ENCODE measurements at regions not wholly inside any gene's neighbourhood (a gene's known extent, or its start where the extent isn't known, plus 50 kb on each side); places are given as distances from the start of the nearest gene placed in this dataset.

DNA sequence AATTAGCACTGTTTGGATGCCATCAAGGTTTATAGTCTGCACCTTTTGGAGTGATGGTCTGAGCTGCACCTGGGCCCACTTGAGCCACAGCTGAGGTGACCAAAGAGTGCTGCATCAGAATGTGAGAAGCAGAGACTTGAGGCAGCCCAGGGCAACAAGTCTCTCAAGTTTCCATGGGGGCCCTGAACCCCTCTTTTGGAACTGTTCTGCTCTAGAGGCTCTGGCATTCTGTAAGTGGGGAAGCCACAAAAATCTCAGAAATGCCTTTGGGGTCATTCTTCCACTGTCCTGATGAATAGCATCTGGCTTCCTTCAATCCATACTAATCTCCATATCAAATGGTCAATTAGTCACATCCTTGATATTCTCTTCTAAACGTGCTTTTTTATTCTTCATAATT lies 298.4 kb upstream of the MAOA start:
- TF ChIP-seq, protein P1, sequence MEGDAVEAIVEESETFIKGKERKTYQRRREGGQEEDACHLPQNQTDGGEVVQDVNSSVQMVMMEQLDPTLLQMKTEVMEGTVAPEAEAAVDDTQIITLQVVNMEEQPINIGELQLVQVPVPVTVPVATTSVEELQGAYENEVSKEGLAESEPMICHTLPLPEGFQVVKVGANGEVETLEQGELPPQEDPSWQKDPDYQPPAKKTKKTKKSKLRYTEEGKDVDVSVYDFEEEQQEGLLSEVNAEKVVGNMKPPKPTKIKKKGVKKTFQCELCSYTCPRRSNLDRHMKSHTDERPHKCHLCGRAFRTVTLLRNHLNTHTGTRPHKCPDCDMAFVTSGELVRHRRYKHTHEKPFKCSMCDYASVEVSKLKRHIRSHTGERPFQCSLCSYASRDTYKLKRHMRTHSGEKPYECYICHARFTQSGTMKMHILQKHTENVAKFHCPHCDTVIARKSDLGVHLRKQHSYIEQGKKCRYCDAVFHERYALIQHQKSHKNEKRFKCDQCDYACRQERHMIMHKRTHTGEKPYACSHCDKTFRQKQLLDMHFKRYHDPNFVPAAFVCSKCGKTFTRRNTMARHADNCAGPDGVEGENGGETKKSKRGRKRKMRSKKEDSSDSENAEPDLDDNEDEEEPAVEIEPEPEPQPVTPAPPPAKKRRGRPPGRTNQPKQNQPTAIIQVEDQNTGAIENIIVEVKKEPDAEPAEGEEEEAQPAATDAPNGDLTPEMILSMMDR (IDR thresholded peaks at IDR 0.05 in 4 of 5, conservative IDR thresholded peaks at IDR 0.05 in 1 of 5): no peak
- no peak for TF ChIP-seq POLR2A (IDR thresholded peaks at IDR 0.05)
